ENCODE measurements at regions not wholly inside any gene's neighbourhood (a gene's known extent, or its start where the extent isn't known, plus 50 kb on each side); places are given as distances from the start of the nearest gene placed in this dataset.

DNA sequence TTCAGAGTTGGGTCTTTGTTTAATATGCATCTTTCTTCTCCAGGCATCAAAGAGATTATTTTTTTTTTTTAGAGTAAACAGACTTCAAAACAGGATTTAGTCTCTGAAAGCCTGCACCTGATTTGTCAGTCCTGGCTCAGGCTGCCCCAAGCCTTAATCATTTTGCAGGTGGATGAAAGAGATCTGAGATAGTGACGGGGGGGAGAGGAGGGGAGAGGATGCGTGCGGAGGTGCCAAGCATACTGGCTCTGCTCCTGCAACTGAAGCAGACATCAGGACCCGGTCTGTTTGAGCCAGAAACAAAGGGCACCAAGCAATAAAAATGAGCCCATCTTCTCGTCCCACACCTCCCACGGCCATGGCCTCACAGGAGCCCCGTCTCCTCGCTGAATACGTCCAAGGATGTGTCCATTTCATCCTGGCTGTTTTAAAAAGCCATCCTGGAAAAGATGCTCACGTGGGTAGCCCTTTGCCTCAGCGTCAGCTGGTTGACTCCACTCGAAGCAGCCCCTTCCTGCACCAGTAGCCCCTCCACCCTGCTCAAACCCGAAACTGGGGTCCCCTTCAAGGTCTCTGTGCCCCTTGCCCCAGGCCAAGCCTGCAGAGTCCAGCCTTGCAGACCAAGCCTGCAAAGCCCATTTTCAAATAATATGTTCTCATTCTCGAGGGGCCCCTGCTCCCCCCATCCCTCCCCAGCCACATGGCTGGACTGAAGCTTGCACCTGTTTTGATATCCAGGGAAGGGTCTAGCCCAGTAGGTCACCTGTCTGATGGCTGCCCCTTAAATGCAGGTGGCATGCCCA, 84.8 kb upstream of the TNRC6C start:
- Histone ChIP-seq H2AFZ (ENCODE audit: low read depth, low read length) (no peak overlapping the region), H3K79me2 (ENCODE audit: control insufficient read depth, insufficient read depth, low read length) (no peaks in the 10 kb centered on the region), H3K27ac (ENCODE audit: extremely low read depth, low read depth, low read length) (no peak overlapping the region), H3K9me1 (ENCODE audit: control insufficient read depth, insufficient read depth, low read length) (peaks cover 4% of the 10 kb centered on the region), H4K20me1 (replicated peaks; ENCODE audit: control insufficient read depth, insufficient read depth, low read length) (no peaks in the 10 kb centered on the region), H3K27me3 (ENCODE audit: control insufficient read depth in 2 of 2, insufficient read depth in 2 of 2, low read length in 2 of 2) (peaks cover 17 to 40% of the 10 kb centered on the region in 2 experiments), H3K4me3 (no peak overlapping the region), H3K9ac (ENCODE audit: insufficient read depth in 1 of 2, low read depth in 2 of 2, low read length in 2 of 2) (no peak overlapping the region), H3K36me3 (ENCODE audit: control insufficient read depth, insufficient read depth, low read length) (no peaks in the 10 kb centered on the region), H3K4me2 (ENCODE audit: insufficient read depth, low read length) (no peak overlapping the region), H3K4me1 (replicated peaks in 1 of 2; ENCODE audit: control insufficient read depth in 2 of 2, insufficient read depth in 2 of 2, low read length in 2 of 2) (peaks cover 6 to 33% of the 10 kb centered on the region in 2 experiments; a peak in 4 of 5 replicates), H3K9me3 (replicated peaks; ENCODE audit: control insufficient read depth, insufficient read depth, low read depth, low read length) (no peaks in the 10 kb centered on the region)
- DNase-seq (ENCODE audit: extremely low read depth in 1 of 4, low spot score in 3 of 4), result no peak
- WGBS (ENCODE audit: insufficient coverage, low coverage, missing lambda C conversion rate), result 5% methylated on average over 14 of the region's 14 CpGs
- no peak for ATAC-seq
- in situ Hi-C loops (cut with MboI) (no loop called here), intact Hi-C loops (cut with micrococcal nuclease) (no loop called here)
- no peak for FAIRE-seq
- TF ChIP-seq RBM25 (IDR thresholded peaks at IDR 0.05; ENCODE audit: low read depth, low read length, severe bottlenecking), result no peak
- no peak for TF ChIP-seq BRCA1 (IDR thresholded peaks at IDR 0.05)
- no peak for TF ChIP-seq BRCA1 (CRISPR knock-in tag; IDR thresholded peaks at IDR 0.05)
- TF ChIP-seq, protein P1, sequence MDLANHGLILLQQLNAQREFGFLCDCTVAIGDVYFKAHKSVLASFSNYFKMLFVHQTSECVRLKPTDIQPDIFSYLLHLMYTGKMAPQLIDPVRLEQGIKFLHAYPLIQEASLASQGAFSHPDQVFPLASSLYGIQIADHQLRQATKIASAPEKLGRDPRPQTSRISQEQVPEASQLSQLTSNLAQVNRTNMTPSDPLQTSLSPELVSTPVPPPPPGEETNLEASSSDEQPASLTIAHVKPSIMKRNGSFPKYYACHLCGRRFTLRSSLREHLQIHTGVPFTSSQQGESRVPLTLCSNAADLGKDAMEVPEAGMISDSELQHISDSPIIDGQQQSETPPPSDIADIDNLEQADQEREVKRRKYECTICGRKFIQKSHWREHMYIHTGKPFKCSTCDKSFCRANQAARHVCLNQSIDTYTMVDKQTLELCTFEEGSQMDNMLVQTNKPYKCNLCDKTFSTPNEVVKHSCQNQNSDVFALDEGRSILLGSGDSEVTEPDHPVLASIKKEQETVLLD (IDR thresholded peaks at IDR 0.05), result no peak
- TF ChIP-seq, protein P2, sequence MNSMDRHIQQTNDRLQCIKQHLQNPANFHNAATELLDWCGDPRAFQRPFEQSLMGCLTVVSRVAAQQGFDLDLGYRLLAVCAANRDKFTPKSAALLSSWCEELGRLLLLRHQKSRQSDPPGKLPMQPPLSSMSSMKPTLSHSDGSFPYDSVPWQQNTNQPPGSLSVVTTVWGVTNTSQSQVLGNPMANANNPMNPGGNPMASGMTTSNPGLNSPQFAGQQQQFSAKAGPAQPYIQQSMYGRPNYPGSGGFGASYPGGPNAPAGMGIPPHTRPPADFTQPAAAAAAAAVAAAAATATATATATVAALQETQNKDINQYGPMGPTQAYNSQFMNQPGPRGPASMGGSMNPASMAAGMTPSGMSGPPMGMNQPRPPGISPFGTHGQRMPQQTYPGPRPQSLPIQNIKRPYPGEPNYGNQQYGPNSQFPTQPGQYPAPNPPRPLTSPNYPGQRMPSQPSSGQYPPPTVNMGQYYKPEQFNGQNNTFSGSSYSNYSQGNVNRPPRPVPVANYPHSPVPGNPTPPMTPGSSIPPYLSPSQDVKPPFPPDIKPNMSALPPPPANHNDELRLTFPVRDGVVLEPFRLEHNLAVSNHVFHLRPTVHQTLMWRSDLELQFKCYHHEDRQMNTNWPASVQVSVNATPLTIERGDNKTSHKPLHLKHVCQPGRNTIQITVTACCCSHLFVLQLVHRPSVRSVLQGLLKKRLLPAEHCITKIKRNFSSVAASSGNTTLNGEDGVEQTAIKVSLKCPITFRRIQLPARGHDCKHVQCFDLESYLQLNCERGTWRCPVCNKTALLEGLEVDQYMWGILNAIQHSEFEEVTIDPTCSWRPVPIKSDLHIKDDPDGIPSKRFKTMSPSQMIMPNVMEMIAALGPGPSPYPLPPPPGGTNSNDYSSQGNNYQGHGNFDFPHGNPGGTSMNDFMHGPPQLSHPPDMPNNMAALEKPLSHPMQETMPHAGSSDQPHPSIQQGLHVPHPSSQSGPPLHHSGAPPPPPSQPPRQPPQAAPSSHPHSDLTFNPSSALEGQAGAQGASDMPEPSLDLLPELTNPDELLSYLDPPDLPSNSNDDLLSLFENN (IDR thresholded peaks at IDR 0.05; ENCODE audit: low read depth in 2 of 2, low read length in 2 of 2), result no peak
- no peak for TF ChIP-seq MCM2 (IDR thresholded peaks at IDR 0.05; ENCODE audit: low read depth)
- no peak for TF ChIP-seq TCFL5 (CRISPR knock-in tag; conservative IDR thresholded peaks at IDR 0.05)
- no peak for TF ChIP-seq HOXB6 (CRISPR knock-in tag; IDR thresholded peaks at IDR 0.05; ENCODE audit: borderline replicate concordance)
- TF ChIP-seq MEF2A (IDR thresholded peaks at IDR 0.05; ENCODE audit: control insufficient read depth, low read depth, low read length), result no peak
- TF ChIP-seq, protein P3, sequence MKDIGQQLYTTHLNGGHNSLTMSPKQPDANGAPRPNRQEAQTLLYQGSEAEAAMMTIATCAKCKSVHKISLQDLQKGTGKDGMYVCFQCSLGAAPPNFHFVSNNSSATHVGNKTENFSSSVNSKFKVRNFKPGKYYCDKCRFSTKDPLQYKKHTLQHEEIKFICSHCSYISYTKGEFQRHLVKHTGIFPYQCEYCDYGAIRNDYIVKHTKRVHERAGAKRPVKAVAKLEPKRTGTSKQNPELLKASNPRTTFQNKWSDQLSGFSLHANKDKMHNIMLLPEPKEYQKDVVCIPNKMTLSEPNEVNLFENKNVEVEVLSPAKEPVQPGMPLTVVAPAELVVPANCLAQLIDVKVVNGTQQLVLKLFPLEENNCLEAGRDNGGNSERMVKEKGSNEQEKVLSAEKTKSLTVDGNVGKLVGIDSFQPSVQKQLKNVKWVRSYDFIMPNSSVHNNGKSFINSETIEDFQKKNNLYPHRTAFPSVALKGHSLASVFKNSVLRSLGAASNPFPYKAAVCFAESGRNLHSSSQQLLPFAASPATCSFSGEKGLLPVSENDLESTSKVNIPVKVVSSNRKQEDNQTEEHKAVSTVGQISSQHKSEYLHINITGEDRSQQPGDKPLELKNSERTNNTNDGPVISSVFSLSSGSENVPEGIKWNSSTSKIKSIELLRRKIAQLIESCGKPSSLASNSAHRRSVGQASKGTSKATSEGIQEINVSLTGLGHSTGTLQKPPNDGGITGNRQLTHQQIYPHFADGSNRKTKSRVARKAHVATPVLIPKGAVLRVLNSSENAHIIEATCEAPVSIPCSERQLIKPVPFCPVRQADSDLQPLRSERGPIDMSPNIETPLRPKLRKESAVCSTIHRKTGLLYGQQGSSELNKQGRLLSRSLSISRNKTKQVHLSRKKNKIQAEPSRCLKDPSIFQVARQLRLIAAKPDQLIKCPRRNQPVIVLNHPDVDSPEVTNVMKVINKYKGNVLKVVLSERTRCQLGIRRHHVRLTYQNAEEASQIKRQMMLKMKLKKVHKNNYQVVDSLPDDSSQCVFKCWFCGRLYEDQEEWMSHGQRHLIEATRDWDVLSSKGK (CRISPR knock-in tag; IDR thresholded peaks at IDR 0.05), result no peak
- no peak for TF ChIP-seq ZSCAN32 (CRISPR knock-in tag; IDR thresholded peaks at IDR 0.05)
- TF ChIP-seq PTTG1 (tag; IDR thresholded peaks at IDR 0.05; ENCODE audit: low read depth), result no peak
- TF ChIP-seq ERF (CRISPR knock-in tag; IDR thresholded peaks at IDR 0.05), result no peak
- no TSS peak for BruUV-seq (replicated peaks)
- CTCF ChIA-PET (ENCODE audit: low intra/inter-chr PET ratio), result no interaction called here
- POLR2A ChIA-PET, result interaction anchor here (1.5 kb wide), 1 partner anchor 85 kb away, joined by 5 read pairs; the partner anchor contains the start of gene TNRC6C
